ENCODE measurements at regions not wholly inside any gene's neighbourhood (a gene's known extent, or its start where the extent isn't known, plus 50 kb on each side); places are given as distances from the start of the nearest gene placed in this dataset.

GRCh38 chr5:35393901-35394300, 163.6 kb upstream of the PRLR start:
- TF ChIP-seq CTCF (IDR thresholded peaks at IDR 0.05; ENCODE audit: insufficient read depth, low read depth, low read length, missing control alignments), result no peak
- H3K4me3 ChIP-seq (ENCODE audit: low read depth, low read length), result no peak overlapping the region
- DNase-seq (ENCODE audit: low read depth), result no peak

- TF ChIP-seq CTCF (IDR thresholded peaks at IDR 0.05; ENCODE audit: insufficient read depth, low read depth, low read length, missing control alignments), result no peak
- no peak overlapping the region for H3K4me3 ChIP-seq (ENCODE audit: low read depth, low read length)
- no peak for DNase-seq (ENCODE audit: low read depth)
Measured at GRCh38 chr5:35384658-35385057, 154.4 kb upstream of the PRLR start.

- no peak for TF ChIP-seq CTCF (IDR thresholded peaks at IDR 0.05; ENCODE audit: insufficient read depth, low read depth, low read length, missing control alignments)
- no peak overlapping the region for H3K4me3 ChIP-seq (ENCODE audit: low read depth, low read length)
- DNase-seq (ENCODE audit: low read depth), result no peak
Measured at GRCh38 chr5:35383041-35383440, 152.8 kb upstream of the PRLR start.

GRCh38 chr5:35377653-35378052, 147.4 kb upstream of the PRLR start:
- TF ChIP-seq CTCF (IDR thresholded peaks at IDR 0.05; ENCODE audit: insufficient read depth, low read depth, low read length, missing control alignments), result no peak
- no peak overlapping the region for H3K4me3 ChIP-seq (ENCODE audit: low read depth, low read length)
- DNase-seq (ENCODE audit: low read depth), result no peak

- no peak overlapping the region for H3K4me3 ChIP-seq (ENCODE audit: low read depth, low read length)
- no peak for DNase-seq (ENCODE audit: low read depth)
- TF ChIP-seq CTCF (IDR thresholded peaks at IDR 0.05; ENCODE audit: insufficient read depth, low read depth, low read length, missing control alignments), result no peak
Measured at GRCh38 chr5:35374584-35374983, 144.3 kb upstream of the PRLR start.

GRCh38 chr5:35373249-35373648, 143.0 kb upstream of the PRLR start:
- TF ChIP-seq CTCF (IDR thresholded peaks at IDR 0.05; ENCODE audit: insufficient read depth, low read depth, low read length, missing control alignments), result no peak

GRCh38 chr5:35372482-35372881, 142.2 kb upstream of the PRLR start:
- no peak for TF ChIP-seq CTCF (IDR thresholded peaks at IDR 0.05; ENCODE audit: insufficient read depth, low read depth, low read length, missing control alignments)
- no peak overlapping the region for H3K4me3 ChIP-seq (ENCODE audit: low read depth, low read length)
- no peak for DNase-seq (ENCODE audit: low read depth)

More at GRCh38 chr5:35373249-35373648, 143.0 kb upstream of the PRLR start:
- DNase-seq (ENCODE audit: low read depth), result no peak
- no peak overlapping the region for H3K4me3 ChIP-seq (ENCODE audit: low read depth, low read length)

Data from GM12865 (cell line).